Thoracic aorta (tissue), 2 donors: ENCODE measurements at regions not wholly inside any gene's neighbourhood (a gene's known extent, or its start where the extent isn't known, plus 50 kb on each side); places are given as distances from the start of the nearest gene placed in this dataset.
A peak's percentile ranks its signal among the peaks of the same experiment; 100 is the strongest.

ENCODE experiments used
- ATAC-seq: fragments of 150-250 bp; one replicate; pipeline ENCODE4 v1.8.0; 2017; ENCODE audit warnings: low read depth; ENCODE audit not compliant: insufficient number of reproducible peaks, low FRiP score
- DNase-seq: peaks from one replicate; pipeline ENCODE4 v3.0.0-alpha.2; 2020; ENCODE audit warnings: low spot score
- H3K27ac ChIP-seq, 2 donors: fragments of 200-600 bp; sonication (generic); 1 replicate in 1 of 2; 2 replicates in 1 of 2; pipeline ENCODE4 v1.5.1; 2016; ENCODE audit warnings: mild to moderate bottlenecking in 2 of 2, moderate library complexity in 2 of 2
- H3K27me3 ChIP-seq: fragments of 200-600 bp; sonication (generic); replicated peaks from 2 replicates; pipeline ENCODE4 v1.6.0; 2016; ENCODE audit warnings: mild to moderate bottlenecking; ENCODE audit not compliant: insufficient read depth
- H3K36me3 ChIP-seq: fragments of 200-600 bp; sonication (generic); one replicate; pipeline ENCODE4 v1.5.1; 2016
- H3K4me1 ChIP-seq, 2 donors: fragments of 200-600 bp; sonication (generic); 1 replicate in 1 of 2; 2 replicates in 1 of 2; pipeline versions ENCODE4 v1.5.1 to v1.6.0; 2016; ENCODE audit warnings: low read depth in 2 of 2, mild to moderate bottlenecking in 1 of 2; ENCODE audit not compliant: control insufficient read depth in 1 of 2
- H3K4me3 ChIP-seq: fragments of 200-600 bp; sonication (generic); 2 replicates; pipeline ENCODE4 v1.5.1; 2016; ENCODE audit warnings: mild to moderate bottlenecking
- H3K9me3 ChIP-seq: fragments of 200-600 bp; sonication (generic); 2 replicates; pipeline ENCODE4 v1.5.1; 2016
- TF ChIP-seq, protein P1 (sequence below): fragments of 200-600 bp; sonication (generic); IDR thresholded peaks from one replicate; pipeline ENCODE4 v1.5.1; 2019; ENCODE audit warnings: antibody characterized with exemption

DNA sequence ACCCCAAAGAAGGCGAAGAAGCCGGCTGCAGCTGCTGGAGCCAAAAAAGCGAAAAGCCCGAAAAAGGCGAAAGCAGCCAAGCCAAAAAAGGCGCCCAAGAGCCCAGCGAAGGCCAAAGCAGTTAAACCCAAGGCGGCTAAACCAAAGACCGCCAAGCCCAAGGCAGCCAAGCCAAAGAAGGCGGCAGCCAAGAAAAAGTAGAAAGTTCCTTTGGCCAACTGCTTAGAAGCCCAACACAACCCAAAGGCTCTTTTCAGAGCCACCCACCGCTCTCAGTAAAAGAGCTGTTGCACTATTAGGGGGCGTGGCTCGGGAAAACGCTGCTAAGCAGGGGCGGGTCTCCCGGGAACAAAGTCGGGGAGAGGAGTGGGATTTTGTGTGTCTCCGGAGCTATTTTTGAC lies 69.6 kb downstream of the HFE start:
- TF ChIP-seq, protein P1, sequence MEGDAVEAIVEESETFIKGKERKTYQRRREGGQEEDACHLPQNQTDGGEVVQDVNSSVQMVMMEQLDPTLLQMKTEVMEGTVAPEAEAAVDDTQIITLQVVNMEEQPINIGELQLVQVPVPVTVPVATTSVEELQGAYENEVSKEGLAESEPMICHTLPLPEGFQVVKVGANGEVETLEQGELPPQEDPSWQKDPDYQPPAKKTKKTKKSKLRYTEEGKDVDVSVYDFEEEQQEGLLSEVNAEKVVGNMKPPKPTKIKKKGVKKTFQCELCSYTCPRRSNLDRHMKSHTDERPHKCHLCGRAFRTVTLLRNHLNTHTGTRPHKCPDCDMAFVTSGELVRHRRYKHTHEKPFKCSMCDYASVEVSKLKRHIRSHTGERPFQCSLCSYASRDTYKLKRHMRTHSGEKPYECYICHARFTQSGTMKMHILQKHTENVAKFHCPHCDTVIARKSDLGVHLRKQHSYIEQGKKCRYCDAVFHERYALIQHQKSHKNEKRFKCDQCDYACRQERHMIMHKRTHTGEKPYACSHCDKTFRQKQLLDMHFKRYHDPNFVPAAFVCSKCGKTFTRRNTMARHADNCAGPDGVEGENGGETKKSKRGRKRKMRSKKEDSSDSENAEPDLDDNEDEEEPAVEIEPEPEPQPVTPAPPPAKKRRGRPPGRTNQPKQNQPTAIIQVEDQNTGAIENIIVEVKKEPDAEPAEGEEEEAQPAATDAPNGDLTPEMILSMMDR, result no peak
- Histone ChIP-seq H3K27ac (peak overlapping the region; percentile 97 to 99), H3K27me3 (no peaks in the 10 kb centered on the region), H3K36me3 (no peaks in the 10 kb centered on the region), H3K4me3 (peak overlapping the region; percentile 90), H3K4me1 (peaks cover 8 to 11% of the 10 kb centered on the region in 2 donors), H3K9me3 (no peaks in the 10 kb centered on the region)
- peak; percentile 11 for ATAC-seq
- DNase-seq, result no peak

DNA sequence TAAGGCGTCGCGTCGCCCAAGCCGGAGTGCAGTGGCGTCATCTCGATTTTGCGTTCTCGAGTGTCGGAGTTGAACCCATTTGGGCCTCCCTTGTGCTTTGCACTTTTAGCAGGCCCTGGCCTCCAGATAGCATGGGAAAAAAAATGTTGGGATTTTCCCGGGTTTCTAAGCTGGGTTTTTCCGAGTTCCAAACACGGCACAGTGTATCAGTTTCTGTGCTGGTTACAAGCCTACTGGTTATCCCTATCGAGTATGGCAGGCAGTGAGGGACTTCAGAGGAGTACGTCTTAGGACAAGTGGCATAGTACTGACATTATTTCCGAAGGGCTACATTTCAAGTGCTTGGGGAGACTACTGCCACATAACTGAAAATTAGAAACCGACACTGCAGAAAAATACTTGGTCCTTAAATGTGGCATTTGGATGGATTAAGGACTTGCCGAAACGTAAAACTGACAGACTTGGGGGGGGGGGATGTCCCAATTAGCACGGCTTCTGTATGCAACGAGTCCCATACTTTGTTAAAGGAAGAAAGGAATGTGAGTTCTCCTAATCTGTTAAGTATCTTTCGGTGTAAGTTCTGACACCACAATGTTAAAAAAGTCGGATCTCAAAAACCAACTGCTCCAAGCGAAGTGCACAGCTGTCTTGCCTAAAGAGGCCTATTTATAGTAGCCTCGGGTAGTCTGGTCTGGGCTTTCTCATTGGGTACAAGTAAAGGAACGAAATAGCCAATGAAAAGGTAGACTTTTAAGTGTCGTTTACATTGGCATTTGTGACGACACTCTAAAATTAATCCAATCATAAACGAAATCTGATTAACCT lies 70.2 kb downstream of the HFE start:
- peaks cover 8 to 11% of the 10 kb centered on the region in 2 donors for H3K4me1 ChIP-seq
- H3K4me3 ChIP-seq, result peak overlapping the region; percentile 90
- TF ChIP-seq, protein P1, result no peak
- H3K9me3 ChIP-seq, result no peaks in the 10 kb centered on the region
- no peaks in the 10 kb centered on the region for H3K27me3 ChIP-seq
- H3K36me3 ChIP-seq, result no peaks in the 10 kb centered on the region
- ATAC-seq (peak; percentile 94), DNase-seq (no peak)
- H3K27ac ChIP-seq, result peak overlapping the region; percentile 97 to 99

DNA sequence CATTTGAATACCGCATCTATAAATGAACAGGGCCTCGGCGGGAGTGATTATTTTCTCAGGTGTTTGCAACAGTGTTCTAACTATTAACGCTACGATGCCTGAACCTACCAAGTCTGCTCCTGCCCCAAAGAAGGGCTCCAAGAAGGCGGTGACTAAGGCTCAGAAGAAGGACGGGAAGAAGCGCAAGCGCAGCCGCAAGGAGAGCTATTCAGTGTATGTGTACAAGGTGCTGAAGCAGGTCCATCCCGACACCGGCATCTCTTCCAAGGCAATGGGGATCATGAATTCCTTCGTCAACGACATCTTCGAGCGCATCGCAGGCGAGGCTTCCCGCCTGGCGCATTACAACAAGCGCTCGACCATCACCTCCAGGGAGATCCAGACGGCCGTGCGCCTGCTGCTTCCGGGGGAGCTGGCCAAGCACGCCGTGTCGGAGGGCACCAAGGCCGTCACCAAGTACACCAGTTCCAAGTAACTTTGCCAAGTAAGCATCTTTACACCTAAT lies 70.9 kb downstream of the HFE start:
- Histone ChIP-seq H3K4me1 (peaks cover 8 to 11% of the 10 kb centered on the region in 2 donors), H3K36me3 (no peaks in the 10 kb centered on the region), H3K27me3 (no peaks in the 10 kb centered on the region), H3K9me3 (no peaks in the 10 kb centered on the region), H3K4me3 (peak overlapping the region; percentile 90), H3K27ac (peak overlapping the region; percentile 97 to 99)
- ATAC-seq (no peak), DNase-seq (no peak)
- TF ChIP-seq, protein P1, result no peak

DNA sequence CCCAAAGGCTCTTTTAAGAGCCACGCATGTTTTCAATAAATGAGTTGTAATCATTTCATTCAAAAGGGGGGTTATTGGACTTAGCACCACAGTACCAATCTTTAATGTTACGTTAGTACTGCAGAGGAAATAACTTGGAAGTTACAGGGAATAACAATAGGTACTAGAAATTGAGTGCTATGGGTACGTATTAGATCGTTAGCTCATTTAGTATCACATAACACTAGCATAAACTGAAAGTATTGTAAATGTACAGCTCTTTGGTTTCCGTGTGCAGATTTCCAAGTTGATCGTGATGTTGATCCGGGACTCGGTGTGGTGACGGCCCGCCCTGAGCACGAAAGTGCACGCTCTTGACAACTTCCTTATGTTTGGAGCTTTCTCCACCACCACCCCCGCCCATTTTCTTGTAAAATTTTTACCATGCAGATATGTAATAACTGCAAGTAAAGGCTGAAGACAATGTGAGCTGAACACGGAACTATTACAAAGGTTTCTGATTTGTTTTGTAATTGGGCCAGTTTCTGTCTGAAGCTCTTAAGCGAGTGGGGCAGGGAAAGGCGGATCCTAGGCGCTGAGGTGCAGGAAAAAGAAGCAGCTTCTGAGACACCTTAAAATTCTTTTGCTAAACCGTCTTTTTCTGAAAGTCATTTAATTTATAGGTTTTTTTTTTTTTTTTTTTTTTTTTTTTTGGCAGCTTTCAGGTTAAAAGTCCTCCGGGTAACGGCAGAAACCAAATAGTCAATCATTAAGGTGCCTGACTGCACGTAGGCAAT lies 71.5 kb downstream of the HFE start:
- no peaks in the 10 kb centered on the region for H3K9me3 ChIP-seq
- H3K4me3 ChIP-seq, result peak overlapping the region; percentile 90
- no peaks in the 10 kb centered on the region for H3K27me3 ChIP-seq
- DNase-seq, result no peak
- peaks cover 8 to 11% of the 10 kb centered on the region in 2 donors for H3K4me1 ChIP-seq
- H3K36me3 ChIP-seq, result no peaks in the 10 kb centered on the region
- no peak for ATAC-seq
- H3K27ac ChIP-seq, result peak overlapping the region; percentile 97 to 99
- TF ChIP-seq, protein P1, result no peak
